Natural killer cell (primary cell): ENCODE measurements at regions not wholly inside any gene's neighbourhood (a gene's known extent, or its start where the extent isn't known, plus 50 kb on each side); places are given as distances from the start of the nearest gene placed in this dataset.

Experiments used
- ATAC-seq, 3 donors: fragments of 150-1000 bp in 2 of 3; fragments of 200-7000 bp in 1 of 3; cut with Tn5 transposase; 1 replicate in 1 of 3; 2 replicates in 2 of 3; pipeline ENCODE4 v1.10.0; 2021; ENCODE audit warnings: mild to moderate bottlenecking in 2 of 3, moderate library complexity in 2 of 3
- DNase-seq, 2 donors: peaks; one replicate each; pipeline versions ENCODE4 v3.0.0 to v3.0.0-alpha.2; 2013 to 2021; ENCODE audit warnings: mixed read lengths in 1 of 2
- H3K27ac ChIP-seq: one replicate; pipeline ENCODE4 v1.5.1; 2013; ENCODE audit warnings: mild to moderate bottlenecking, low read length
- H3K27me3 ChIP-seq: one replicate; pipeline ENCODE4 v1.6.1; 2013; ENCODE audit warnings: low read length; ENCODE audit not compliant: control insufficient read depth, insufficient read depth
- H3K36me3 ChIP-seq: one replicate; pipeline ENCODE4 v1.6.1; 2013; ENCODE audit warnings: low read length; ENCODE audit not compliant: control insufficient read depth, insufficient read depth
- H3K4me1 ChIP-seq: one replicate; pipeline ENCODE4 v1.6.1; 2013; ENCODE audit warnings: low read length; ENCODE audit not compliant: control insufficient read depth, insufficient read depth
- H3K4me3 ChIP-seq: one replicate; pipeline ENCODE4 v1.5.1; 2013; ENCODE audit warnings: low read length
- H3K9me3 ChIP-seq: one replicate; pipeline ENCODE4 v1.6.1; 2013; ENCODE audit warnings: low read length; ENCODE audit not compliant: control insufficient read depth, insufficient read depth
- H3K27ac Mint-ChIP-seq, 2 donors: one replicate each; pipeline ENCODE4 v1.8.0; 2022; ENCODE audit warnings: mild to moderate bottlenecking in 2 of 2, mixed read lengths in 2 of 2, moderate library complexity in 1 of 2
- H3K27me3 Mint-ChIP-seq, 2 donors: one replicate each; pipeline ENCODE4 v1.8.0; 2022; ENCODE audit warnings: low read depth in 2 of 2, mixed read lengths in 2 of 2
- H3K36me3 Mint-ChIP-seq: one replicate; pipeline ENCODE4 v1.8.0; 2022; ENCODE audit warnings: mixed read lengths
- H3K4me1 Mint-ChIP-seq, 2 donors: one replicate each; pipeline ENCODE4 v1.8.0; 2022; ENCODE audit warnings: mixed read lengths in 2 of 2
- H3K4me3 Mint-ChIP-seq: one replicate; pipeline ENCODE4 v1.8.0; 2022; ENCODE audit warnings: mild to moderate bottlenecking, moderate library complexity, mixed read lengths
- H3K9me3 Mint-ChIP-seq, 2 donors: one replicate each; pipeline ENCODE4 v1.8.0; 2022; ENCODE audit warnings: mixed read lengths in 2 of 2
- WGBS: methylation state at CpG from one replicate; pipeline ENCODE4 v1.1.7; 2013; ENCODE audit warnings: missing lambda C conversion rate; ENCODE audit not compliant: insufficient coverage; 5-methylcytosine and 5-hydroxymethylcytosine counted together
- intact Hi-C: fragments of 100-400 bp; cut with micrococcal nuclease; formaldehyde crosslinking; loops from one replicate; pipeline ENCODE4 v1.14.2; 2022
- TF ChIP-seq, protein P1 (sequence below): fragments of 200-600 bp; IDR thresholded peaks from one replicate; pipeline ENCODE4 v1.8.0; 2022; ENCODE audit warnings: antibody characterized with exemption

DNA sequence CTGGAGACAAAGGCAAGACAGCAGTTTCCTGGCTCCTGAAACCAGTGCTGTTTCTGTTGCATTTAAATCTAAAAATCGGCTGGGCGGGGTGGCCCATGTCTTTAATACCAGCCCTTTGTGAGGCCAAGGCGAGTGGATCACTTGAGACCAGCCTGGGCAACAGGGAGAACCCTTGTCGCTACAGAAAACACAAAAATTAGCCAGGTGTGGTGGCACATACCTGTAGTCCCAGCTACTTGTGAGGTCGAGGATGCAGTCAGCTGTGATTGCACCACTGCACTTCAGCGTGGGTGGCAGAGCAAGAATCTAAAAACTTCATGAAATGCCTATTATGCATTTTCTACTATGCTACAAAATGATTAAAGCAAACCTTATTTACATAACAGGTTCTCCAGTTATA is 205.4 kb upstream of the ITM2A start:
- H3K9me3 ChIP-seq: no peaks in the 10 kb centered on the region
- ATAC-seq (no peak), DNase-seq (no peak)
- H3K36me3 ChIP-seq: no peaks in the 10 kb centered on the region
- no peak overlapping the region for H3K4me3 Mint-ChIP-seq
- no peak overlapping the region for H3K27ac Mint-ChIP-seq
- WGBS: 78% methylated on average over 6 of the region's 6 CpGs
- H3K4me3 ChIP-seq: no peak overlapping the region
- intact Hi-C loops: no loop called here
- H3K27me3 ChIP-seq: no peaks in the 10 kb centered on the region
- H3K27me3 Mint-ChIP-seq: peaks cover 0 to 2% of the 10 kb centered on the region in 2 donors
- no peaks in the 10 kb centered on the region for H3K36me3 Mint-ChIP-seq
- H3K4me1 ChIP-seq: no peaks in the 10 kb centered on the region
- H3K9me3 Mint-ChIP-seq: peaks cover 0 to 4% of the 10 kb centered on the region in 2 donors
- no peak overlapping the region for H3K27ac ChIP-seq
- TF ChIP-seq, protein P1, sequence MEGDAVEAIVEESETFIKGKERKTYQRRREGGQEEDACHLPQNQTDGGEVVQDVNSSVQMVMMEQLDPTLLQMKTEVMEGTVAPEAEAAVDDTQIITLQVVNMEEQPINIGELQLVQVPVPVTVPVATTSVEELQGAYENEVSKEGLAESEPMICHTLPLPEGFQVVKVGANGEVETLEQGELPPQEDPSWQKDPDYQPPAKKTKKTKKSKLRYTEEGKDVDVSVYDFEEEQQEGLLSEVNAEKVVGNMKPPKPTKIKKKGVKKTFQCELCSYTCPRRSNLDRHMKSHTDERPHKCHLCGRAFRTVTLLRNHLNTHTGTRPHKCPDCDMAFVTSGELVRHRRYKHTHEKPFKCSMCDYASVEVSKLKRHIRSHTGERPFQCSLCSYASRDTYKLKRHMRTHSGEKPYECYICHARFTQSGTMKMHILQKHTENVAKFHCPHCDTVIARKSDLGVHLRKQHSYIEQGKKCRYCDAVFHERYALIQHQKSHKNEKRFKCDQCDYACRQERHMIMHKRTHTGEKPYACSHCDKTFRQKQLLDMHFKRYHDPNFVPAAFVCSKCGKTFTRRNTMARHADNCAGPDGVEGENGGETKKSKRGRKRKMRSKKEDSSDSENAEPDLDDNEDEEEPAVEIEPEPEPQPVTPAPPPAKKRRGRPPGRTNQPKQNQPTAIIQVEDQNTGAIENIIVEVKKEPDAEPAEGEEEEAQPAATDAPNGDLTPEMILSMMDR: no peak
- no peaks in the 10 kb centered on the region for H3K4me1 Mint-ChIP-seq

DNA sequence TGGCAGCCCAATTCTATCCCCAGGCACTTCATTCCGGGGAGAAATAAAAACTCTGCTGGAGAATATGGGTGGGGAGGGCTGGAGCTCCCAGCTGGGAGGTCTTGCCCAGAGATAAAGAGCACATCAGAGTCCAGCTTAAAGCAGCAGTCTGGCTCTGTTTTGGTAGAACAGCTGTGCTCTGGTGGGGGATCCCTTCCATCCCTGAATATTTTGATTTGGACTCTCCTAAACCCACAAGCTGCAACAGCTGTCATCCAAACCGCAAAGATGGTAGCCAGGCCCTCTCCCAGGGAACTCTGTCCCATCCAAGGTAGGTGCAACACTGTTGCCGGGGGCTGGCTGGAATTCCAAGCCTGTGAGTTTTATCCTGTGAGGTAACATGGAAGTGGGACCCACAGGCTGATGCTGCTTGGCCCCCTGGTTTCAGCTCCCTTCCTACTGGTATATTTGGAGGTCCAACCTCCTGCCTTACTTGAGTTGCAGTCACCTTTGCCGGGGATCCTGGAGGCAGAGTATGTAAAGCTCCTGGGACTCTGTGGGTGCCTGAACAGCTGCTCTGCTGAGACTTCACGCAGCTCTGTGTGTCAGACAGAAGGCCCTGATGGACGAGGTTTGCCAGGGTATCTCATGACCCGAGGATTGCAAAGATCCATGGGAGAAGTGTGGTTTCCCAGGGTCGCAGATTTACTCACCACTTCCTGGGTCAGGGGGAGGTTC is 203.5 kb upstream of the ITM2A start:
- Mint-ChIP-seq H3K27ac (no peak overlapping the region), H3K9me3 (peaks cover 3 to 7% of the 10 kb centered on the region in 2 donors), H3K27me3 (peaks cover 0 to 8% of the 10 kb centered on the region in 2 donors), H3K4me1 (no peaks in the 10 kb centered on the region), H3K36me3 (no peaks in the 10 kb centered on the region), H3K4me3 (no peak overlapping the region)
- Histone ChIP-seq H3K9me3 (no peaks in the 10 kb centered on the region), H3K4me3 (no peak overlapping the region), H3K27ac (no peak overlapping the region), H3K27me3 (no peaks in the 10 kb centered on the region), H3K36me3 (no peaks in the 10 kb centered on the region), H3K4me1 (no peaks in the 10 kb centered on the region)
- ATAC-seq: no peak
- intact Hi-C loops: no loop called here
- 88% methylated on average over 8 of the region's 8 CpGs for WGBS
- DNase-seq: no peak
- TF ChIP-seq, protein P1: no peak

DNA sequence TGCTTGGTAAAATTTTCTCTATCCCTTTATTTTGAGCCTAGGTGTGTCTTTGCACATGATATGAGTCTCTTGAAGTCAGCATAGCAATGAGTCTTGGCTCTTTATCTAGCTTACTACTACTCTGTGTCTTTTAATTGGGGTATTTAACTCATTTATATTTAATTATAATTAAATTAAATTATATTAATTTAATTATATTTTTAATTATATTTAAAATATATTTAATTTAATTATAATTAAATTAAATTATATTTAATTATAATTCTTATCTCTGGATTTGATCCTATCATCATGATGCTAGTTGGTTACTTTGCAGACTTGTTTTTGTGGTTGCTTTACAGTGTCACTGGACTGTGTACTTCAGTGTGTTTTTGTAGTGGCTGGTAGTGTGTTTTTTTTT is 201.2 kb upstream of the ITM2A start:
- no peak overlapping the region for H3K27ac ChIP-seq
- no peak overlapping the region for H3K4me3 ChIP-seq
- Mint-ChIP-seq H3K36me3 (no peaks in the 10 kb centered on the region), H3K4me3 (no peak overlapping the region), H3K27me3 (peaks cover 0 to 8% of the 10 kb centered on the region in 2 donors), H3K27ac (no peak overlapping the region), H3K4me1 (no peaks in the 10 kb centered on the region), H3K9me3 (peaks cover 3 to 7% of the 10 kb centered on the region in 2 donors)
- intact Hi-C loops: no loop called here
- no peaks in the 10 kb centered on the region for H3K9me3 ChIP-seq
- DNase-seq (no peak), ATAC-seq (no peak)
- no peaks in the 10 kb centered on the region for H3K36me3 ChIP-seq
- no peaks in the 10 kb centered on the region for H3K4me1 ChIP-seq
- TF ChIP-seq, protein P1: no peak
- no peaks in the 10 kb centered on the region for H3K27me3 ChIP-seq

DNA sequence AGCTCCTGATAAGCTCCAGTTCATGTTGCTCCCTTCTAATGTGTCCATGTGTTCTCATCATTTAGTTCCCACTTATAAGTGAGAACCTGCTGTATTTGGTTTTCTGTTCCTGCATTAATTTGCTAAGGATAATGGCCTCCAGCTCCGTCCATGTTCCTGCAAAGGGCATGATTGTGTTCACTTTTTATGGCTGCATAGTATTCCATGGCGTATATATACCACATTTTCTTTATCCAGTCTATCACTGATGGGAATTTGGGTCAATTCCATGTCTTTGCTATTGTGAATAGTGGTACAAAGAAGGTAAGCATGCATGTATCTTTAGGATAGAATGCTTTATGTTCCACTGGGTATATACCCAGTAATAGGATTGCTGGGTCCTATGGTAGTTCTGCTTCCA is 197.2 kb upstream of the ITM2A start:
- TF ChIP-seq, protein P1: no peak
- Histone ChIP-seq H3K9me3 (no peaks in the 10 kb centered on the region), H3K27ac (no peak overlapping the region), H3K4me3 (no peak overlapping the region), H3K27me3 (no peaks in the 10 kb centered on the region), H3K36me3 (no peaks in the 10 kb centered on the region), H3K4me1 (no peaks in the 10 kb centered on the region)
- H3K4me1 Mint-ChIP-seq: no peaks in the 10 kb centered on the region
- no peak overlapping the region for H3K27ac Mint-ChIP-seq
- ATAC-seq: no peak
- no peak overlapping the region for H3K4me3 Mint-ChIP-seq
- 60% methylated on average over 1 of the region's 2 CpGs for WGBS
- H3K36me3 Mint-ChIP-seq: no peaks in the 10 kb centered on the region
- peaks cover 2 to 8% of the 10 kb centered on the region in 2 donors for H3K27me3 Mint-ChIP-seq
- DNase-seq: no peak
- H3K9me3 Mint-ChIP-seq: peaks cover 3 to 7% of the 10 kb centered on the region in 2 donors
- intact Hi-C loops: no loop called here
